HG03442 (cell line): ENCODE measurements at regions not wholly inside any gene's neighbourhood (a gene's known extent, or its start where the extent isn't known, plus 50 kb on each side); places are given as distances from the start of the nearest gene placed in this dataset.
"Not testable (repeated sequence)": the region's sequence is repeated elsewhere in the genome, so short reads cannot be mapped to it uniquely, and the experiment has no call there.

Experiments used
- ATAC-seq: cut with Tn5 transposase; IDR thresholded peaks from one replicate; pipeline ENCODE4 v1.9.1; 2021; ENCODE audit warnings: mild to moderate bottlenecking, moderate library complexity; ENCODE audit not compliant: unreplicated experiment

DNA sequence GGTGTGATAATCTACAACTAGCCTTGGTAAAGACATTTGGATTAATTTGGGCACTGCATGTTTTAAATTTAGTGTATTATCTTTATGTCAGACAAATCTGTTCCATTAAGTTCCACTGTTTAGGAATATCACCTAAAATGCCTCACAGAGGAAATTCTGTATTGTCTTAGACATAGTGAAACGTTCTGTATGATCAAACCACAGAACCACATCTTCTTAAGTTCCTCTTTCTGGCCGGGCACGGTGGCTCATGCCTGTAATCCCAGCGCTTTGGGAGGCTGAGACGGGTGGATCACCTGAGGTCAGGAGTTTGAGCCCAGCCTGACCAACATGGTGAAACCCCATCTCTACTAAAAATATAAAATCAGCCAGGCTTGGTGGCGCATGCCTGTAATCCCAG is 475.3 kb upstream of the CCDC179 start:
- not testable (repeated sequence) for ATAC-seq

DNA sequence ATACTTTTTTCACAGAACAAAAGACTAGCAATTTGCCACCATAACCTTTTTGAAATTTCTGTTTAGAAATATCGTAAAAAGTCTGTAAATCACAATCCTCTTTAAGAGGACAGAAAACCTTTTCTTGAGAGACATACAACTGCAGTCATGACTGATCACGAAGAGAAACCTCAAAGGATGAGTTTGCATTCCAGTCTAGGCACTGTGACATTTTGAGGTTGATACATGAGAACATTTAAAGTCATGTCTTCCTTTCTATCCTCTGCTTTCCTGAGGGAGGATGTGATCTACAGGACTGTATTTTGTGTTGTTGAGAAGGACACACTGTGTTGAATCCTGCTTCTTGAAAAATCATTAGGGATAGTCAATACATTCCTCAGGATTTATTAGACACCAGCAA is 476.7 kb upstream of the CCDC179 start:
- ATAC-seq, result no peak

DNA sequence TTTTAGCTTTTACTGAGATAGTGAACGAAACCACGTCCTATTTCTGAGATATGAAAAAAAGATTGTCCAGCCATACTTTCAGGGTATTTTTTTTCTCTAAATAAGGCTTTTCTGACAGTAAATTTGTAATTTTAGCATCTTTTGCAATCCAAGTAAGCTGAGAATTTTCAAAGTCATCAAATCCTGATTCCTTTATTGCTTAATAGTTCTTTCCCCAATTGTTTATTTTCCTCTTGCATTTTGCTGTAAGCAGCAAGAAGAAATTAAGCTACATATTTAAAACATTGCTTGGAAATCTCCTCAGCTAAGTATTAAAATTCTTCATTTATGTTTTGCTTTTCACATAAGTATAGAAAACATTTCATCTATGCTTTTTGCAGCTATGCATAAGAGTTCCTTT is 493.3 kb upstream of the CCDC179 start:
- ATAC-seq, result no peak

DNA sequence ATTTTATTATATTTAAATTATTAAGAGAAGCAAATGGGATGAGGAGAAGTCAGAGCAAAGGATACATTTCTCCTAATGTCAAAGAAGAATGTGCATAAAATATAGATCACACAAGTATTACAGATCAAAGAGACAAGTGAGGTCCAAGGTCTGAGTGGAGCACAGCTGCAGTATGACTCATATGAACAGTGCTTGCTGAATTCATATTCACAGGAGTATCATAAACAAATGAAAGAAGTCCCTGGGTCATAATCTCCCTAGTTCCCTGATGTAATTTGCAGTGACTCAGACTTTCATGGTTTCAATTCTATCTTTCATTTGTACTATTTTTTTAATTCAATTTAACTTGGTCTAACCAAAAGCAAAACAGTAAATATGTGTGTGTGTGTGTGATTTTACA is 499.0 kb upstream of the CCDC179 start:
- no peak for ATAC-seq

DNA sequence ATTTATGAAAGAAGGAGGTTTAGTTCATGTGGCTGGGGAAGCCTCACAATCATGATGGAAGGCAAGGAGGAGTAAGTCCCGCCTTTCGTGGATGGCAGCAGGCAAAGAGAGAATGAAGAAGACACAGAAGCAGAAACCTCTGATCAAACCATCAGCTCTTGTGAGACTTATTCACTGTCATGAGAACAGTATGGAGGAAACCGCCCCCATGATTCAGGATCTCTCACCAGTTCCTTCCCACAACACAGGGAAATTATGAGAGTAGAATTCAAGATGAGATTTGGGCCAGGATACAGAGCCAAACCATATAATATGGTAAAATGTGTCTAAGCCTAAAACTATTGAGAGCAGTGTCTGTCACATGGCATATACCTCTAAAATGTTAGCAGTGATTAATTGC is 503.8 kb upstream of the CCDC179 start:
- no peak for ATAC-seq

DNA sequence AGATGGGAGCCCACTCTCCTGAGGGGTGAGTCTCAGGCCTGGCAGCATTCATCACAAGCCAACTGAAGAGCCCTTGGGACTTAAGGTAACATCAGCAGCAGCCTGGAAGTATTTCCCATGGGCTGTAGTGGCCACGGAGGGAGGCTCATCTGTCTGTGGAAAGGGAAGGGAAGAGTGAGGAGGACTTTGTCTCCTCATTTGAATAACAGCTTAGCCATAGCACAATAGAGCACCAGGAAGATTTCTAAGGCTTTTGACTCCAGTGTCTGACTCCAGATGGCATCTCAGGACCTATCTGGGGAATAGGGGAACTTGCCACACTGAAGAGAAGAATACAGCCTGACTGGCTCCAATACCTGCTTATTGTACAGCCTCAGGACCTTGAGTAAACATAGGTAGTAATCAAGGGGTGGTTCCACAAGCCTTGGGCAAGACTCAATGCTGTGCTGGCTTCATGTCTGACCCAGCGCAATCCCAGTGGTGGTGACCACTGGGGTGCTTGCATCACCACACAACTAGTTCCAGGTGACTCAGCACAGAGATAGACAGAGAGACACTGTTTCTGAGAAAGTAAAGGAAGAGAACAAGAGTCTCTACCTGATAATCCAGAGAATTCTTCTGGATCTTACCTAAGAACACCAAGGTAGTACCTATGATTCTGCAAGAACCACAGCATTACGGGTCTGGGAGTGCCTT is 510.5 kb upstream of the CCDC179 start:
- no peak for ATAC-seq

DNA sequence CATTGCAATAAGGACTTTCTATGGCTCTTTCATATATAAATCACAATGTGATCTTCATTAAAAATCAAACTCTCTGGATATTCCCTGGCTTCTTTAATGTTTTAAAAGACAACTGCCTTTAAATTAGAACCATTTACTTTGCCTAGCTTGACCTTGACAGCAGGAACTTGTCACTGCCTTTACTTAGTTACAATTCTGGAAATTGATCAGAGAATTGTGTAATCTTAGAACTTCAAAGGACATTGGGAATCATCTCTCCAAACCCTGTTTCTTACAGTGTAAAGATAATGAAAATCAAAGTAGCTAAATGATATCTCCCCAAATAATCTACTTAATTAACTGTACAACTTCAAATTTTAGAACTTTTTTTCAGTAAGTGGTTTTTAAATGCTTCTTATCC is 517.6 kb upstream of the CCDC179 start:
- ATAC-seq, result no peak

DNA sequence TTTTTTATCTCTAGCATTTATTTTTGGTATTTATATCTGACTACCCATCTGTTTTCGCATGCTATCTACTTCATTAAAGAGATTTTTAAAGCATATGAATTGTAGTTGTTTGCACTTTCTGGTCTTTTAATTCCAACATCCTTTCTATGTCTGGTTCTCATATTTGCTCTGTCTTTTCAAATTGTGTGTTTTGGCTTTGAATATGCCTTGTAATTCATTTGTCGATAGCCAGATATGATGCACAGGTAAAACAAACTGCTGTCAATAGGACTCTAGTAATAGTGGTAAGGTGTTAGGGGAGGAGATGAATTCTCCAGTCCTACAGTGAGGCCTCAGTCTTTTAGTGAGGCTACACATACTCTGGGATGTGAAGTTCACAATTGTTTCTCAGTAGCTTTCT is 530.8 kb upstream of the CCDC179 start:
- no peak for ATAC-seq

DNA sequence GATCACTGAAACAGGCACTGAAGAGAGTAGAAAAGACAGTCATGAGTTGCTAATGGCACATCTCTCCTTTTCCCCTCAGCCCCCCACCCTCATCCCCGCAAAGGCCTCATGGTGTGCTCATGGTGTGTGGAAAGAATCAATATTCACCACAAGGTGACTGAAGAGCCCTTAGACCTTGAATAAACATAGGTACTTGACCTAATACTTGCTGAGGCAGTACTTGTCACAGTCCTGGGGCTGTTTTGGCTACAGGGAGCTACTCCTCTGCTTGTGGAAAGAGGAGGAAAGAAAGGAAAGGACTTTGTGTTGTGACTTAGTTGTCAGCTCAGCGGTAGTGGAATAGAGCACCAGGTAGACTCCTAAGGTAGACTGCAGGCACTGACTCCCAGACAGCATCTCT is 537.8 kb upstream of the CCDC179 start:
- no peak for ATAC-seq

DNA sequence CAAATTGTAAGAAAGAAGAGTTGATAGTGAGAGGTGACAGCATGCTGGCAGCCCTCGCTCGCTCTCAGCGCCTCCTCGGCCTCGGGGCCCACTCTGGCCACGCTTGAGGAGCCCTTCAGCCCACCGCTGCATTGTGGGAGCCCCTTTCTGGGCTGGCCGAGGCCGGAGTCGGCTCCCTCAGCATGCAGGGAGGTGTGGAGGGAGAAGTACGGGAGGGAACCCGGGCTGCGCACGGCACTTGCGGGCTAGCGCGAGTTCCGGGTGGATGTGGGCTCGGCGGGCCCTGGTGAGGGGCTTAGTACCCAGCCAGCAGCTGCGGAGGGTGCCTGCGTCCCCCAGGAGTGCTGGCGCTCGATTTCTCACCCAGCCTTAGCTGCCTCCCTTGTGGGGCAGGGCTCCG is 539.7 kb upstream of the CCDC179 start:
- no peak for ATAC-seq

DNA sequence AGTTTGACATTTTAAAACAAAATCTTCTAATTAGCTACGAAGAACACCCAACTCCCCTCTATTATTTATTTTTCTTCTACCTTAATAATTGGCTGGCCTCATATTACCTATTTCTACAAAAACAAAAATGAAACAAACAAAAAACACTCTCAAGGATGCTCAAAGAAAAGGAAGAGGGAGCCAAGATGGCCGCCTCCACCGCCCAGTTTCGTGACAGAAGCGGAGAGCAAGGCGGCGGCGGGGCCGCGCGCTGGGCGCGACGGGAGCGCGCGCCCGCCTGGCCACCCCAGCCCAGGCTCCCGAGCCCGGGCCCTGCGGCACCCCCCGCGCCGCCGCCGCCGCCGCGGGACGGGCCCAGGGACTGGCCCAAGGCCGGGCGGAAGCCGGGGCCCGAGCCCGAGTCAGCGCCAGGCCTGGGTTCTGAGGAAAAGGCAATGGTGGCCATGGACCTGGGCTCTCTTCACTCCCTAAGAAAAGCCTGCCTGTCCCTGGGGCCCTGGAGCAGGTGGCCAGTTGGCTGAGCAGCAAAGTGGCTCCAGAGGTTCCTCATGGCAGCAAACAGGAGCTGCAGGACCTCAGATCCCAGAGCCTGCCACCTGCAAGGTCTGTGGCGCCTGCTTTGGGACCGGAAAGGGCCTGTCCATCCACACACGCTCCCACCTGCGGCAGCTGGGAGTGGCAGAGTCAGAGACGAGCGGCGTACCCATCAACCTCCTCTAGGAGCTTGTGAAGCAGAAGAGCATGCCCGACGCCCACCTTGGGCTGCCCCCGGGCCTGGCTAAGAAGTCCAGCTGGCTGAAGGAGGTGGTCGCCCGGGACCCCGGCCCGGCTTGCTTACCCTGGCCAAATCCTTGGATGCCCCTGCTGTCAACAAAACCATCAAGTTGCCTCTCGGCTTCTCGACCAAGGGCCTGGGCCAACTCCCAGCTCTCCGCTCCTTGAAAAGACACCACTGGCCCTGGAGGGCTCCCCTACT is 543.2 kb upstream of the CCDC179 start:
- ATAC-seq, result no peak

DNA sequence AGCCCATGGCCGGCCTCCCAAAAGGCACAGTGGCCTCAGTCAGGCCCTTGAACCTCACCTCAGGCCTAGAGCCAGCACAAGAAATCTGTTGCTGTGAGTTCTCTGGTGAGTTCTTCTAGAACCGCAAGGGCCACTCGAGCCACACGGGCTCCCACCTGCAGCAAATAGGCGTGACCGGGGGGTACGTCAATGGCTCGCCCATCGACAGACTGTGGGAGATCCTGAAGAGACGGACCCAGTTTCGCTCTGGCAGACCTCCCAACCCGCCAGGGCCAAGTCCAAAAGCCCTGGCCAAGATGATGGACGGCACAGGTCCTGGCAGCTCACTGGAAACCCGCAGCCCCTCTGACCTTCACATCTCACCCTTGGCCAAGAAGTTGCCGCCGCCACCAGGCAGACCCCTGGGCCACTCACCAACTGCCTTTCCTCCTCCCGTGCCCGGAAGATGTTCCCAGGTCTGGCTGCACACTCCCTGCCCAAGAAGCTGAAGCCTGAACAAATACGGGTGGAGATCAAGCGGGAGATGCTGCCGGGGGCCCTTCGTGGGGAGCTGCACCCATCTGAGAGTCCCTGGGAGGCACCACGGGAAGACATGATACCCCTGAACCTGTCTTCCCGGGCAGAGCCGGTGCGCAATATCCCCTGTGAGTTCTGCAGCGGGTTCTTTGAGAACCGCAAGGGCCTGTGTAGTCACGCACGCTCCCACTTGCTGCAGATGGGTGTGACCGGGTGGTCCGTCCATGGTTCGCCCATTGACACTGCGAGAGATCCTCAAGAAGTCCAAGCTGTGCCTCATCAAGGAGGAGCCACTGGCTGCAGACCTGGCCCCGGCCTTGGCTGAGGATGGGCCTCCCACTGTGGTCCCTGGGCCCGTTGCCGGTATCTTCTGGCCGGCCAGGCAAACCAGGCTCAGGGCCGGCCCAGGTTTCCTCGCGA is 544.2 kb upstream of the CCDC179 start:
- ATAC-seq, result no peak

DNA sequence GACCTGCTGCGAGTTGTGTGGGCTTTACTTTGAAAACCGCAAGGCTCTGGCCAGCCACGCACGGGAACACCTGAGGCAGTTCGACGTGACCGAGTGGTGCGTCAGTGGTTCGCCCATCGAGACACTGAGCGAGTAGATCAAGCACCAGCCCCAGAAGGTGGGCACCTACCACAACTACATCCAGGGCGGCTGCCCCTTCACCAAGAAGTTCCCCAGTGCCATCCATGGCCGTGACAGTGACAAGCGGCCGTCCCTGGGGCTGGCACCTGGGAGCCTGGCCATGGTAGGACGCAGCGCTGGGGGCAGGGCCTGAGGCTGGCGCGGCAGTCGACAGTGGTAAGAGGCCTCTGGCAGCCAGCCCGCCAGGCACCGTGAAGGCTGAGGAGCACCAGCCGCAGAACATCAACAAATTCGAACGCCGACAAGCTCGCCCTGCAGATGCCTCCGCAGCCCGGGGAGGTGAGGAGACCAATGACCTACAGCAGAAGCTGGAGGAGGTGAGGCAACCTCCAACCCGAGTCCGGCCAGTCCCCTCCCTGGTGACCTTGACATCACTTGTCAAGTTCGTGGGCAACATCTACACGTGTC is 545.2 kb upstream of the CCDC179 start:
- ATAC-seq, result no peak

DNA sequence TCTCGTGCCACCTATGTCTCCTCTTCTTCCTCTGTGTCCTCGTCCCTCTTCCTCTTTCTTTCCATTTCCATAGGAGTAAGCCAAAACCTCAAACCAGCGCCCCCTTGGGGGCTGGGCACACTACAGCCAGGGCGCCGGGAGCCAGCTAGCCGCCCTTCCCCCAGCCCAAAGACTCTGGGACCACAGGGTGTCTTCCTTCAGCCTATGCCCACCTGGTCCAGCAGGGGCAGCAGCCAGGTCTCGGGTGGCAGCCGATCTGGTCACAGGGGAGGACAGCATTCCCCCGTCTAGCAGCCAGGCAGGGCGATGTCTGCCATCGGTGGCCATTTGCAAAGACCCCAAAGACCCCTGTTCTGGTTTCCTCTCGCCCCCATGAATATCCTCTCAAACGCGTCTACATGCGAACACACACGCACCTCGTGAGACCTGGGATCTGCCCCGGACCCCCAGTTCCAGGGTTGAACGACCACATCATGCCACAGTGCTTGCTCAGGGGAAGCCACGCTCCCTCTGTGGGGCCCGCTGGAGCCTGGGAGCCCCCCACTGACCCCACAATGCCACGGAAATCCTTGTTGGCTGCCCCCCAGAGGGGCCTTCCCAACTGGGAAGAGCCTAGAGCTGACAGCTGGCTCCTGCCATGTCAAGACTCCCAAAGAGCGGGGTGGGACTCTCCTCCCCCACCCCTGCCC is 546.0 kb upstream of the CCDC179 start:
- no peak for ATAC-seq

DNA sequence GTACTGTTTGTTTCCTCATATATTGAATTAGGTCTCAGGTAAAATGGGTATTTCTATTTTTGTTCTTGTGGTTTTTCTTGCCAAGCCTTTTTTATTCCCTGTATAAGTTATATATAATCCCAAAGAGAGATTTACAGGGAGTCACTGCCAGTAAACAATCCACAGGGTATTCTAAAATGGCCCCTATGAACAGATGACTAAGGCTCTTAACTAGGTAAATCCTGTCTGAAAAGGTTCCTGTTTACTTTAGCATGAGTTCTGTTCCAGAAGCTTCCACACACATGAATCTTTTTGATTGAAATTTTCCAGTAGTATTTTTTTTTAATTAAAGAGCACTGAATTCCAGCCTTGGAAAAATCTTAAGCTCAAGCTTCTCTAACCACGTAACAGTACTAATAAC is 552.8 kb upstream of the CCDC179 start:
- no peak for ATAC-seq

DNA sequence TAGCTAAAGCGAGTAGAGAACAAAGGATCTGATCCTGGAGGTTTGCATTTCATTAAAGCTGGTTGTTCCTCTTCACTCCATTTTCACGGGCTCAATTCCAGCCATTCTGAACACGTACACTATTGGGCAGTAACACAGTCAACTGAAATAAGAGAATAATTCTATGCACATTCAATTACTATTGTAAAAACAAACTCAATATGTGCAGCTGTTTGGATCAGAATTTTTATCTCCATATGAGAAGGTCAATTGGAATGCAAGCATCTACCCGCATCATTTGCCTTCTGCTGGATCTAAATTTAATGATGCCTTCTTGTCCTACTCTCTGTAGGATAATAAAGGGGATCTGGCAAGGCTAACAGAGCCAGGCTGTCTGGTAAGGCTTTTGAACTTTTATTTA is 562.8 kb upstream of the CCDC179 start:
- no peak for ATAC-seq

DNA sequence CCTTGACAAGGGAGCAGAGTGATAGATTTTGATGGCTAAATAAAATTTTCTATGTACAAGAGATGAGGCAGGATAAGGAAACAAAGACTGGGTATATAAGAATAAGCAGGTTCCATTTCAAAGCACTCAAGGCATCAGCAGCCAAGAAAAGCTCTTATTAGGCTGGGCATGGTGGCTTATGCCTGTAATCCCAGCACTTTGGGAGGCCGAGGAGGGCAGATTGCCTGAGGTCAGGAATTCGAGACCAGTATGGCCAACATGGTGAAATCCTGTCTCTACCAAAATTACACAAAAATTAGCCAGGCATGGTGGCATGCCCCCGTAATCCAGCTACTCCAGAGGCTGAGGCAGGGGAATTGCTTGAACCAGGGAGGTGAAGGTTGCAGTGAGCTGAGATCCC is 563.4 kb upstream of the CCDC179 start:
- ATAC-seq, result no peak

DNA sequence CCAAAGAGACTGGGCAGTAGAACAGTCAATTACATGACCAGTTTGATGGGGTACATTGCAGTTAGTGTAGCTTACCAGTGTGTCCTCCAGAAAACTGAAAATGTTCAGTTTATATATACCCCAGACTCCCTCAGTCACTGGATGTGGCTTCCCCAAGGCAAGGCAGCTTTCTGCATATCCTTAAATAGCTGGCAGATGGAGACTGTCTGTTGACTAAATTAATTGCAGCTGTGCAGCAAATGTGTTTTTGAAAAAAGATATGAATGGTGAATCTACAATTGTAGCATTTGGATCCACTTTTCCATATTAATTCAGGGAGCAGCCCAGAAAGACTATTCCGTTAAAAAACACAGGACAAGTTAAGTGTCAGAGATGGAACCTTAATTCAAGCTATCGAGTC is 565.1 kb upstream of the CCDC179 start:
- ATAC-seq, result no peak

DNA sequence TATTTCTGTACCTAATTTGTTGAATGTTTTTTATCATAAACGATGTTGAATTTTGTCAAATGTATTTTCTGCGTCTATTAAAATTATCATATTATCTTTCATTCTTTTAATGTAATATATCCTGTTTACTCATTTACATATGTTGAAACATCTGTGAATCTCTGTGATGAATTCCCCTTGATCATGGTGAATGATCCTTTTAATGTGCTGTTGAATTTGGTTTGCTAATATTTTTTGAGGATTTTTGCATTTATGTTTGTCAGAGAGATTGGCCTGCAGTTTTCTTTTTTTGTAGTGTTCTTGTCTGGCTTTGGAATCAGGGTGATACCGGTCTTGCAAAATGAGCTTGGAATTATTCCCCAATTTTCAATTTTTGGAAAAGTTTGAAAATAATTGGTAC is 569.3 kb upstream of the CCDC179 start:
- no peak for ATAC-seq

DNA sequence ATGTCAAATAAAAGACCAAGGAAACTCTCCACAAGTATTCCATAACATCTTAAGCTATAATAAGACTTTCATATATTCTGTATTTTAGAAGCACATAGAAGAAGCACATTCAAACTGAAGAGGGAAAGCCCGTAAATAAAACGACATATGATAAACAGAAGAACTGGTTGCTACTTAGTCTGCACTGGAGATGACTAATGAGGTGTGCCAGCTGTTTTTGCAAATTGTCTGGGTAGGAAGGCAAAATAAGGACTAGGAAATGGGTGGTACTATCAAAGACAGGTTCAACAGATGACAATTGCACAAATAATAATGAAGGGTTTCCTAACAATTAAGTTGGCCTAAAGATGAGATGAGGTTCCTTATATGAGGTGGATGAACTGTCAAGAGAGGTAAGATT is 593.2 kb upstream of the CCDC179 start:
- no peak for ATAC-seq
